ENCODE measurements at regions not wholly inside any gene's neighbourhood (a gene's known extent, or its start where the extent isn't known, plus 50 kb on each side); places are given as distances from the start of the nearest gene placed in this dataset.

DNA sequence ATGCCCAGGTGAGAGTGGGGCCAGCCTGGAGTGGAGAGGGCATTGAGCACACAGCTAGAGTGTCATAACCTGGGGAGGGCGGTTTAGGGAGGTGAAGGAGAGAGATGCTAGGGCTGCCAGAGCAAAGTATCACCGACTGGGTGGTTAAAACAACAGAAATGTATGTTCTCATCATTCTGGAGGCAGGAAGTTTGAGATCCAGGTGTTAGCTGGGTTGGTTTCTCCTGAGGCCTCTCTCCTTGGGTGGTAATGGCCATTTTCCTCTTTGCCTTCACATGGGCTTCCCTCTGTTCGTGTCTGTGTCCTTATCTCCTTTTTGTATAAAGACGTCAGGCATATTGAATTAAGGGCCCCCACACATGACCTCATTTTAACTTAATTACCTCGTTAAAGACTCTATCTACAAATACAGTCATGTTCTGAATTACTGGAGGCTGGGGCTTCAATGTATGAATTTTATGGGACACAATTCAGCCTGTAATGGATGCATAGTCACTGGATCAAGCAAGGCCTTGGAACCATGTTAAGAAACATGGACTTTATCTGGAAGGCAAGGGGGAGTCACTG lies 118.6 kb upstream of the IL12B start:
- TF ChIP-seq, protein P1, sequence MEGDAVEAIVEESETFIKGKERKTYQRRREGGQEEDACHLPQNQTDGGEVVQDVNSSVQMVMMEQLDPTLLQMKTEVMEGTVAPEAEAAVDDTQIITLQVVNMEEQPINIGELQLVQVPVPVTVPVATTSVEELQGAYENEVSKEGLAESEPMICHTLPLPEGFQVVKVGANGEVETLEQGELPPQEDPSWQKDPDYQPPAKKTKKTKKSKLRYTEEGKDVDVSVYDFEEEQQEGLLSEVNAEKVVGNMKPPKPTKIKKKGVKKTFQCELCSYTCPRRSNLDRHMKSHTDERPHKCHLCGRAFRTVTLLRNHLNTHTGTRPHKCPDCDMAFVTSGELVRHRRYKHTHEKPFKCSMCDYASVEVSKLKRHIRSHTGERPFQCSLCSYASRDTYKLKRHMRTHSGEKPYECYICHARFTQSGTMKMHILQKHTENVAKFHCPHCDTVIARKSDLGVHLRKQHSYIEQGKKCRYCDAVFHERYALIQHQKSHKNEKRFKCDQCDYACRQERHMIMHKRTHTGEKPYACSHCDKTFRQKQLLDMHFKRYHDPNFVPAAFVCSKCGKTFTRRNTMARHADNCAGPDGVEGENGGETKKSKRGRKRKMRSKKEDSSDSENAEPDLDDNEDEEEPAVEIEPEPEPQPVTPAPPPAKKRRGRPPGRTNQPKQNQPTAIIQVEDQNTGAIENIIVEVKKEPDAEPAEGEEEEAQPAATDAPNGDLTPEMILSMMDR (IDR thresholded peaks at IDR 0.05; ENCODE audit: extremely low read depth in 1 of 2, insufficient read depth in 1 of 2, low read depth in 1 of 2, low read length in 2 of 2) = no peak
- TF ChIP-seq EZH2 (IDR thresholded peaks at IDR 0.05; ENCODE audit: borderline replicate concordance, low read depth, low read length, severe bottlenecking) (no peak), POLR2A (IDR thresholded peaks at IDR 0.05; ENCODE audit: low read depth, low read length) (no peak), POLR2AphosphoS5 (IDR thresholded peaks at IDR 0.05; ENCODE audit: insufficient read depth, low read depth, low read length) (no peak), JUN (IDR thresholded peaks at IDR 0.05; ENCODE audit: borderline replicate concordance, insufficient read depth, insufficient read length, low read depth) (no peak), GATA2 (IDR thresholded peaks at IDR 0.05; ENCODE audit: insufficient read depth, insufficient read length, low read depth, low read length) (no peak)
